ENCODE measurements at regions not wholly inside any gene's neighbourhood (a gene's known extent, or its start where the extent isn't known, plus 50 kb on each side); places are given as distances from the start of the nearest gene placed in this dataset.

DNA sequence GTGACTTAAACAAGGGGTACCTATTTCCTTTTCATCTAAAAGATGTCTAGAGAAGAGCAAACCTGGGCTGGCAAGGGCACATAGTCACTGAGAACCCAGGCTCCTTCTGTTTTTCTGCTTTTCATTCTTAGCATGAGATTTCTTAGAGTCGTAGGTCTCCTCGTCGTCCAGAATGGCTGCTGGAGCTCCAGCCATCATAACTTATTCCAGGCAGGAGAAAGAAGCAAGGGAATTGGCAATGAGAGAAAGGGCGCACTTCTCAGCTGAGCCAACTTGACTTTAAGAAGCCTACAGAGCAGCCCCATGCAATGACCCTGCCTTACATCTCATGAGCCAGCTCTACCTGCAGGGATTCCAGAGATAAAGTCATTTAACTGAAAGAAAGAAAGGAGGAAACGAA, 213.4 kb downstream of the BMP7 start:
- no peak overlapping the region for H3K4me2 ChIP-seq (ENCODE audit: low read length)
- no peaks in the 10 kb centered on the region for H4K20me1 ChIP-seq (ENCODE audit: insufficient read depth)
- H3K4me3 ChIP-seq (ENCODE audit: low read length), result no peak overlapping the region
- no peaks in the 10 kb centered on the region for H3K36me3 ChIP-seq (ENCODE audit: insufficient read depth, low read length)
- H3K9ac ChIP-seq (ENCODE audit: low read length), result no peak overlapping the region
- TF ChIP-seq EP300 (conservative IDR thresholded peaks at IDR 0.05; ENCODE audit: poor library complexity, severe bottlenecking), result no peak
- TF ChIP-seq POLR2AphosphoS5 (IDR thresholded peaks at IDR 0.05), result no peak
- TF ChIP-seq SMC3 (conservative IDR thresholded peaks at IDR 0.05; ENCODE audit: poor library complexity), result no peak
- TF ChIP-seq RAD21 (conservative IDR thresholded peaks at IDR 0.05), result no peak
- TF ChIP-seq REST (IDR thresholded peaks at IDR 0.05; ENCODE audit: borderline replicate concordance), result no peak
- TF ChIP-seq EZH2 (IDR thresholded peaks at IDR 0.05; ENCODE audit: borderline replicate concordance, insufficient read depth, low read length, poor library complexity, severe bottlenecking), result no peak
- TF ChIP-seq, protein P1, sequence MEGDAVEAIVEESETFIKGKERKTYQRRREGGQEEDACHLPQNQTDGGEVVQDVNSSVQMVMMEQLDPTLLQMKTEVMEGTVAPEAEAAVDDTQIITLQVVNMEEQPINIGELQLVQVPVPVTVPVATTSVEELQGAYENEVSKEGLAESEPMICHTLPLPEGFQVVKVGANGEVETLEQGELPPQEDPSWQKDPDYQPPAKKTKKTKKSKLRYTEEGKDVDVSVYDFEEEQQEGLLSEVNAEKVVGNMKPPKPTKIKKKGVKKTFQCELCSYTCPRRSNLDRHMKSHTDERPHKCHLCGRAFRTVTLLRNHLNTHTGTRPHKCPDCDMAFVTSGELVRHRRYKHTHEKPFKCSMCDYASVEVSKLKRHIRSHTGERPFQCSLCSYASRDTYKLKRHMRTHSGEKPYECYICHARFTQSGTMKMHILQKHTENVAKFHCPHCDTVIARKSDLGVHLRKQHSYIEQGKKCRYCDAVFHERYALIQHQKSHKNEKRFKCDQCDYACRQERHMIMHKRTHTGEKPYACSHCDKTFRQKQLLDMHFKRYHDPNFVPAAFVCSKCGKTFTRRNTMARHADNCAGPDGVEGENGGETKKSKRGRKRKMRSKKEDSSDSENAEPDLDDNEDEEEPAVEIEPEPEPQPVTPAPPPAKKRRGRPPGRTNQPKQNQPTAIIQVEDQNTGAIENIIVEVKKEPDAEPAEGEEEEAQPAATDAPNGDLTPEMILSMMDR (IDR thresholded peaks at IDR 0.05; ENCODE audit: poor library complexity, severe bottlenecking), result no peak
- TF ChIP-seq TAF1 (IDR thresholded peaks at IDR 0.05; ENCODE audit: low read depth), result no peak
- H3K9me3 ChIP-seq (ENCODE audit: low read length), result no peaks in the 10 kb centered on the region
- no peaks in the 10 kb centered on the region for H3K9me2 ChIP-seq (ENCODE audit: insufficient read depth, low read length)
- H3F3A ChIP-seq (ENCODE audit: insufficient read depth, low read length, poor library complexity, severe bottlenecking), result no peaks in the 10 kb centered on the region
- H2AFZ ChIP-seq (ENCODE audit: low read depth, low read length), result no peak overlapping the region
- H3K27ac ChIP-seq (ENCODE audit: low read length), result no peak overlapping the region
- H3K27me3 ChIP-seq (ENCODE audit: insufficient read depth, low read depth, low read length), result no peaks in the 10 kb centered on the region
- H3K79me2 ChIP-seq (replicated peaks; ENCODE audit: insufficient read depth, low read length), result no peaks in the 10 kb centered on the region

- H3K27ac ChIP-seq (ENCODE audit: low read length), result no peak overlapping the region
- no peak overlapping the region for H3K9ac ChIP-seq (ENCODE audit: low read length)
- H3K36me3 ChIP-seq (ENCODE audit: insufficient read depth, low read length), result no peaks in the 10 kb centered on the region
- no peaks in the 10 kb centered on the region for H3K79me2 ChIP-seq (replicated peaks; ENCODE audit: insufficient read depth, low read length)
- H4K20me1 ChIP-seq (ENCODE audit: insufficient read depth), result no peaks in the 10 kb centered on the region
- no peak overlapping the region for H2AFZ ChIP-seq (ENCODE audit: low read depth, low read length)
- no peaks in the 10 kb centered on the region for H3K9me3 ChIP-seq (ENCODE audit: low read length)
- no peaks in the 10 kb centered on the region for H3F3A ChIP-seq (ENCODE audit: insufficient read depth, low read length, poor library complexity, severe bottlenecking)
- H3K27me3 ChIP-seq (ENCODE audit: insufficient read depth, low read depth, low read length), result no peaks in the 10 kb centered on the region
- H3K9me2 ChIP-seq (ENCODE audit: insufficient read depth, low read length), result no peaks in the 10 kb centered on the region
- no peak overlapping the region for H3K4me2 ChIP-seq (ENCODE audit: low read length)
- H3K4me3 ChIP-seq (ENCODE audit: low read length), result no peak overlapping the region
- TF ChIP-seq, protein P1 (IDR thresholded peaks at IDR 0.05; ENCODE audit: poor library complexity, severe bottlenecking), result no peak
- no peak for TF ChIP-seq MXI1 (conservative IDR thresholded peaks at IDR 0.05; ENCODE audit: poor library complexity, severe bottlenecking)
- TF ChIP-seq SMC3 (conservative IDR thresholded peaks at IDR 0.05; ENCODE audit: poor library complexity), result no peak
- TF ChIP-seq POLR2AphosphoS5 (IDR thresholded peaks at IDR 0.05), result no peak
- TF ChIP-seq RAD21 (conservative IDR thresholded peaks at IDR 0.05), result no peak
- TF ChIP-seq REST (IDR thresholded peaks at IDR 0.05; ENCODE audit: borderline replicate concordance), result no peak
- TF ChIP-seq EP300 (conservative IDR thresholded peaks at IDR 0.05; ENCODE audit: poor library complexity, severe bottlenecking), result no peak
- no peak for TF ChIP-seq TAF1 (IDR thresholded peaks at IDR 0.05; ENCODE audit: low read depth)
- TF ChIP-seq EZH2 (IDR thresholded peaks at IDR 0.05; ENCODE audit: borderline replicate concordance, insufficient read depth, low read length, poor library complexity, severe bottlenecking), result no peak
Observed at GRCh38 chr20:57053793-57054552, 212.5 kb downstream of the BMP7 start.
